OCI-LY7 (cell line): ENCODE measurements at regions not wholly inside any gene's neighbourhood (a gene's known extent, or its start where the extent isn't known, plus 50 kb on each side); places are given as distances from the start of the nearest gene placed in this dataset.

ENCODE experiments used
- EZH2phosphoT487 ChIP-seq: fragments of 200-600 bp; sonication (generic); IDR thresholded peaks from 2 replicates; pipeline ENCODE4 v1.6.1; 2018; ENCODE audit warnings: low read depth, borderline replicate concordance, mild to moderate bottlenecking, mixed run types, antibody characterized with exemption, low read length, moderate library complexity, mixed read lengths
- TF ChIP-seq, protein P1 (sequence below): fragments of 200-600 bp; sonication (generic); conservative IDR thresholded peaks from 2 replicates; pipeline ENCODE4 v1.5.1; 2014; ENCODE audit warnings: mild to moderate bottlenecking, antibody characterized with exemption, low read length, moderate library complexity, mixed read lengths

DNA sequence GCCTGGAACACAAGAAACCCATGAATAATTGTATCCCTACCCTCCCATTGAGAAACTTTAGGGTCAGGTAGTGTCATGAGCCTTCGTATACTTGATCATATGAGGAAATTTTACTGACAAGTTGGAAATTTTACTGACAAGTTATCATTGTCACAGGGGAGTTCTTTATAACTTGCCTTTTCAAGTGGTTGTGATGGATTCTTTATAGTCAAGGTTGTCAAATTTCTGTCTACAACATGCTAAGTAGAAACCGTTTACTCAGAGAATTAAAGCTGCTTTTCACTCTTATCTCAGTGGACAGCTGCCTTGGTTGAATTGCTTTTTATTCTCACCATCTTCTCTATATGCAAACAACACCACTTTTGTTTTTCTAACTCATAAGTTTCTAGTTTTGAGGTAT, 1286.4 kb downstream of the EPHA7 start:
- TF ChIP-seq, protein P1, sequence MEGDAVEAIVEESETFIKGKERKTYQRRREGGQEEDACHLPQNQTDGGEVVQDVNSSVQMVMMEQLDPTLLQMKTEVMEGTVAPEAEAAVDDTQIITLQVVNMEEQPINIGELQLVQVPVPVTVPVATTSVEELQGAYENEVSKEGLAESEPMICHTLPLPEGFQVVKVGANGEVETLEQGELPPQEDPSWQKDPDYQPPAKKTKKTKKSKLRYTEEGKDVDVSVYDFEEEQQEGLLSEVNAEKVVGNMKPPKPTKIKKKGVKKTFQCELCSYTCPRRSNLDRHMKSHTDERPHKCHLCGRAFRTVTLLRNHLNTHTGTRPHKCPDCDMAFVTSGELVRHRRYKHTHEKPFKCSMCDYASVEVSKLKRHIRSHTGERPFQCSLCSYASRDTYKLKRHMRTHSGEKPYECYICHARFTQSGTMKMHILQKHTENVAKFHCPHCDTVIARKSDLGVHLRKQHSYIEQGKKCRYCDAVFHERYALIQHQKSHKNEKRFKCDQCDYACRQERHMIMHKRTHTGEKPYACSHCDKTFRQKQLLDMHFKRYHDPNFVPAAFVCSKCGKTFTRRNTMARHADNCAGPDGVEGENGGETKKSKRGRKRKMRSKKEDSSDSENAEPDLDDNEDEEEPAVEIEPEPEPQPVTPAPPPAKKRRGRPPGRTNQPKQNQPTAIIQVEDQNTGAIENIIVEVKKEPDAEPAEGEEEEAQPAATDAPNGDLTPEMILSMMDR, result no peak
- no peak for TF ChIP-seq EZH2phosphoT487
